ENCODE measurements at regions not wholly inside any gene's neighbourhood (a gene's known extent, or its start where the extent isn't known, plus 50 kb on each side); places are given as distances from the start of the nearest gene placed in this dataset.

DNA sequence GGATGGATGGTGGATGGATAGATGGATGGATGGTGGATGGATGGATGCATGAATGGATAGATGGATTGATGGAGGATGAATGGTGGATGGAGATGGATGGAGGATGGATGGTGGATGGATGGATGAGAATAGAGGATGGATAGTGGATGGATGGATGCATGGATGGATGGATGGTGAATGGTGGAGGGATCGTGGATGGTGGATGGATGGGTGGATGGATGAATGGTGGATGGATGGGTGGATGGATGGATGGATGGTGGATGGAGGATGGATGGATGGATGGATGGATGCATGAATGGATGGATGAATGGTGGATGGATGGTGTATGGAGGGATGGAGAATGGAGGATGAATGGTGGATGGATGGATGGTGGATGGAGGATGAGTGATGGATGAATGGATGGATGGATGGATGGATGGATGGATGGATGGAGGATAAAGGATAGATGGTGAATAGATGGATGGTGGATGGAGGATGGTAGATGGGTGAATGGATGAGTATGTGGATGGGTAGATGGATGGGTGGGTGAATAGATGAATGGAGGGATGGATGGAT, 76.3 kb downstream of the PDGFA start:
- Histone ChIP-seq H3K27me3 (peaks cover 0 to 5% (median 0%) of the 10 kb centered on the region in 7 donors), H3K27ac (no peak overlapping the region), H3K36me3 (no peaks in the 10 kb centered on the region), H3K9me3 (no peaks in the 10 kb centered on the region), H3K4me3 (no peak overlapping the region), H3K4me1 (no peaks in the 10 kb centered on the region)
- intact Hi-C loops (cut with DNase I), result no loop called here
- ATAC-seq, result no peak
- 72 to 90% methylated on average over 1 of the region's 1 CpG for WGBS, 2 donors
- TF ChIP-seq, protein P1, sequence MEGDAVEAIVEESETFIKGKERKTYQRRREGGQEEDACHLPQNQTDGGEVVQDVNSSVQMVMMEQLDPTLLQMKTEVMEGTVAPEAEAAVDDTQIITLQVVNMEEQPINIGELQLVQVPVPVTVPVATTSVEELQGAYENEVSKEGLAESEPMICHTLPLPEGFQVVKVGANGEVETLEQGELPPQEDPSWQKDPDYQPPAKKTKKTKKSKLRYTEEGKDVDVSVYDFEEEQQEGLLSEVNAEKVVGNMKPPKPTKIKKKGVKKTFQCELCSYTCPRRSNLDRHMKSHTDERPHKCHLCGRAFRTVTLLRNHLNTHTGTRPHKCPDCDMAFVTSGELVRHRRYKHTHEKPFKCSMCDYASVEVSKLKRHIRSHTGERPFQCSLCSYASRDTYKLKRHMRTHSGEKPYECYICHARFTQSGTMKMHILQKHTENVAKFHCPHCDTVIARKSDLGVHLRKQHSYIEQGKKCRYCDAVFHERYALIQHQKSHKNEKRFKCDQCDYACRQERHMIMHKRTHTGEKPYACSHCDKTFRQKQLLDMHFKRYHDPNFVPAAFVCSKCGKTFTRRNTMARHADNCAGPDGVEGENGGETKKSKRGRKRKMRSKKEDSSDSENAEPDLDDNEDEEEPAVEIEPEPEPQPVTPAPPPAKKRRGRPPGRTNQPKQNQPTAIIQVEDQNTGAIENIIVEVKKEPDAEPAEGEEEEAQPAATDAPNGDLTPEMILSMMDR (IDR thresholded peaks at IDR 0.05), result no peak
- no peak for DNase-seq

DNA sequence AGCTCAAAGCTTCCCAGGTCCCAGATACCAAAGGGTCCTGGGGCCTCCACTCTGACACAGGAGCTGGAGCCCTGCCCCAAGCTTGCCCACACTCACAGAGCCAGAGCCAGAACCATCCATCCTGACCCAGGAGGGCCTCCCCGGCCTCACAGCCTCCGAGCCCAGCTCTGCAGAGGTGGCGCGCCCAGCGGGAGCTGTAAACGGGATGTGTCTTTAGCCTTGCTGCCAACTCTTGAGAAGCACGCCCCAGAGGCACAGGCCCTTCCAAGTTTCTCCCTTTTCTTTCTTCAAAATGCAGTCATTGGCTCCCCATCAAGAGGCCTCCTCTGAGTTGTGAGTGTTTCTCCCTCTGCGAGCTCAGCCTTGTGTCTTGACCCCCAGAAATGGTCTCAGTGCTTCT, 75.0 kb downstream of the PDGFA start:
- intact Hi-C loops (cut with DNase I), result no loop called here
- WGBS, 2 donors, result 74% methylated on average over 8 of the region's 8 CpGs
- Histone ChIP-seq H3K27ac (no peak overlapping the region), H3K36me3 (no peaks in the 10 kb centered on the region), H3K4me1 (no peaks in the 10 kb centered on the region), H3K9me3 (no peaks in the 10 kb centered on the region), H3K27me3 (peaks cover 0 to 5% (median 0%) of the 10 kb centered on the region in 7 donors), H3K4me3 (no peak overlapping the region)
- DNase-seq (no peak), ATAC-seq (peak in 2 of 8 donors; percentile 12 to 61)
- TF ChIP-seq, protein P1 (IDR thresholded peaks at IDR 0.05), result no peak

DNA sequence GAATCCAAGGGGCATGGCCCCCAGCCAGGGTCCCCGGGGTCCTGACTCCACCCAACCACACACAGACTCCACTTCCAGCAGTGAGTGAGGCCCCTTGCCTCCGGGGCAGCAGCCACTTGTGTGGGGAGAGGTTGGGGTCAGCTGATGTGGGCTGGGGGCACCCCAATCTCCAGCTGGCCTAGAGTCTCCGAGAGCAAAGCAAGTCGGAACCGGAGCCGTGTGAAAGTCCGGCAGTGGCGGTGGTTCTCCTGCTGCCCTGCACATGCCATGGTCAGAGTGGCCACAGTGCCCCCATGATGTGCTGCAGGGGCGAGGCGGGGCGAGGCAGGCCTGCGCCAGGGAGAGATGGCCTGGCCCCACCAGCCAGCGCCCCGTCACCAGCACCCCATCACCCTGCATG, 74.6 kb downstream of the PDGFA start:
- intact Hi-C loops (cut with DNase I), result no loop called here
- no peak overlapping the region for H3K4me3 ChIP-seq
- peaks cover 0 to 5% (median 0%) of the 10 kb centered on the region in 7 donors for H3K27me3 ChIP-seq
- no peaks in the 10 kb centered on the region for H3K4me1 ChIP-seq
- WGBS, 2 donors, result 92 to 95% methylated on average over 14 of the region's 14 CpGs
- TF ChIP-seq, protein P1 (IDR thresholded peaks at IDR 0.05), result no peak
- H3K9me3 ChIP-seq, result no peaks in the 10 kb centered on the region
- no peak overlapping the region for H3K27ac ChIP-seq
- DNase-seq (no peak), ATAC-seq (peak in 1 of 8 donors; percentile 46)
- no peaks in the 10 kb centered on the region for H3K36me3 ChIP-seq

DNA sequence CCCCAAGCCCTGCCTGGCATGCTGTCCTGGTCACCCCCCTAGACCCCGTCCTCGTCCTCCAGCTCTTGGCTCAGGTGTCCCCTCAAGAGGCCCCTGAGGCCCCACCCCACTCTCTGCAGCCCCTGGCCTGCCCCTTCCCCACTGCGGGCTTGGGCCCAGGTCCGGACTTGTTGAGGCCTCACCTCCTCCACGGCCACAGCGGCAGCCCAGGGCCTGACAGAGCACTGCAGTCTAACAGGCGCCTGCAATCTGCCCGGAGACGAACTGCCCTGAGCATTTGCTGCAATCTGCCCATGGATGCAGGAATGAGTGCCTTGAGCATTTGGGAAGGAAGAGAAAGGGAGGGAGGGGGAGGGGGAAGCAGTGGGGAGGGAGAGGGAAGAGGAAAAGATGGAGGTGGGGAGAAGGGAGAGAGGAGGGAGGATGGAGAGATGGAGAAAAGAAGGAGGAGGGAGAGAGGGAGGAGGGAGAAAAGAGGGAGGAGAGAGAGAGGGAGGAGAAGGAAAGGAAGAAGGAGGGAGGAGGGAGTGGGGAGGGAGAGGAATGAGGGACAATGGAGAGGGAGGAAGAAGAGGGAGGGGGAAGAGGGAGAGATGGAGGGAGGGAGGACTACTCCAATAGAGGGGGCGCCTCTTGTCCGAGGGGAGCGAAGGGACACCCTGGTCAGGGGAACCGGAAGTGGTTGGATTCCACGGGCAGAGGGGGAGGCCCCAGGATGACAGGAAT, 73.9 kb downstream of the PDGFA start:
- H3K4me3 ChIP-seq, result no peak overlapping the region
- DNase-seq, result no peak
- peak in 1 of 8 donors; percentile 50 for ATAC-seq
- H3K9me3 ChIP-seq, result no peaks in the 10 kb centered on the region
- H3K36me3 ChIP-seq, result no peaks in the 10 kb centered on the region
- intact Hi-C loops (cut with DNase I), result no loop called here
- H3K4me1 ChIP-seq, result no peaks in the 10 kb centered on the region
- H3K27ac ChIP-seq, result no peak overlapping the region
- TF ChIP-seq, protein P1 (IDR thresholded peaks at IDR 0.05), result no peak
- WGBS, 2 donors, result 68 to 75% methylated on average over 14 of the region's 14 CpGs
- H3K27me3 ChIP-seq, result peaks cover 0 to 8% (median 5%) of the 10 kb centered on the region in 7 donors

Measured in heart right ventricle (tissue), 16 donors.